Endothelial cell of umbilical vein (primary cell): ENCODE measurements at regions not wholly inside any gene's neighbourhood (a gene's known extent, or its start where the extent isn't known, plus 50 kb on each side); places are given as distances from the start of the nearest gene placed in this dataset.

ENCODE experiments used
- BruUV-seq: library from RNA; stranded (reverse); fragments of 400-500 nt; replicated peaks from 2 replicates; lab custom pipeline; 2021; lab: Mats Ljungman, UMichigan
- CTCF ChIA-PET: fragments of 300-600, 350-600 bp; sonication (Branson Sonifier 250); formaldehyde crosslinking; loops from one replicate; lab custom pipeline; 2021; ENCODE audit warnings: antibody characterized with exemption, inconsistent platforms; lab: Charles Lee
- POLR2A ChIA-PET: fragments of 300-600, 350-600 bp; sonication (Branson Sonifier 250); formaldehyde crosslinking; loops from one replicate; lab custom pipeline; 2021; ENCODE audit warnings: antibody characterized with exemption, inconsistent platforms; lab: Charles Lee
- DNase-seq: peaks from one replicate; pipeline ENCODE4 v3.0.0-alpha.2; 2011; ENCODE audit warnings: low read depth, low spot score
- FAIRE-seq: peaks from 2 replicates; lab custom pipeline; 2011; peaks lifted over from hg19 to GRCh38; lab: Jason Lieb, UNC
- H2AFZ ChIP-seq: 2 replicates; pipeline ENCODE4 v1.6.0; 2012; ENCODE audit warnings: low read depth, low read length, control low read depth, inconsistent platforms
- H3K27ac ChIP-seq: 2 replicates; pipeline ENCODE4 v1.5.1; 2011; ENCODE audit warnings: low read depth, mild to moderate bottlenecking, control low read depth, low read length, moderate library complexity; ENCODE audit not compliant: insufficient read depth
- H3K27me3 ChIP-seq, 2 experiments: 2 replicates each; pipeline versions ENCODE4 v1.6.0 to v1.6.1; 2011; ENCODE audit warnings: low read length in 2 of 2, mixed read lengths in 1 of 2; ENCODE audit not compliant: control insufficient read depth in 2 of 2, insufficient read depth in 2 of 2
- H3K36me3 ChIP-seq, 2 experiments: 2 replicates in 1 of 2; 3 replicates in 1 of 2; pipeline ENCODE4 v1.5.1; 2011; ENCODE audit warnings: low read length in 2 of 2, mild to moderate bottlenecking in 1 of 2, moderate library complexity in 1 of 2; ENCODE audit not compliant: control insufficient read depth in 2 of 2, insufficient read depth in 2 of 2; ENCODE audit errors: extremely low read depth in 1 of 2
- H3K4me1 ChIP-seq: 3 replicates; pipeline ENCODE4 v1.5.1; 2011; ENCODE audit warnings: mild to moderate bottlenecking, low read length; ENCODE audit not compliant: control insufficient read depth, insufficient read depth; ENCODE audit errors: extremely low read depth
- H3K4me2 ChIP-seq: 2 replicates; pipeline ENCODE4 v1.6.1; 2011; ENCODE audit warnings: low read length, control low read depth, mixed read lengths; ENCODE audit not compliant: insufficient read depth
- H3K4me3 ChIP-seq, 3 experiments: fragments of 200-600 bp in 1 of 3; sonication (generic), shearing (Covaris generic) in 1 of 3; replicated peaks in 1 of 3; 2 replicates each; pipeline ENCODE4 v1.5.1; 2011 to 2016; ENCODE audit warnings: control low read depth in 3 of 3, low read length in 3 of 3, mild to moderate bottlenecking in 2 of 3, inconsistent platforms in 1 of 3, low read depth in 1 of 3, moderate library complexity in 1 of 3; ENCODE audit not compliant: insufficient read depth in 1 of 3
- H3K79me2 ChIP-seq: 2 replicates; pipeline ENCODE4 v1.6.0; 2012; ENCODE audit warnings: low read length, inconsistent platforms; ENCODE audit not compliant: control insufficient read depth, insufficient read depth
- H3K9ac ChIP-seq: replicated peaks from 2 replicates; pipeline ENCODE3; 2011; ENCODE audit warnings: low read length, control low read depth; ENCODE audit not compliant: insufficient read depth; ENCODE audit errors: extremely low read depth
- H3K9me1 ChIP-seq: replicated peaks from 3 replicates; pipeline ENCODE4 v1.6.0; 2011; ENCODE audit warnings: mild to moderate bottlenecking, low read length; ENCODE audit not compliant: control insufficient read depth, insufficient read depth; ENCODE audit errors: extremely low read depth
- H3K9me3 ChIP-seq: replicated peaks from 2 replicates; pipeline ENCODE4 v1.5.1; 2012; ENCODE audit warnings: low read length, inconsistent platforms; ENCODE audit not compliant: control insufficient read depth, insufficient read depth
- H4K20me1 ChIP-seq: replicated peaks from 2 replicates; pipeline ENCODE3; 2011; ENCODE audit warnings: mild to moderate bottlenecking, low read length; ENCODE audit not compliant: control insufficient read depth, insufficient read depth; ENCODE audit errors: extremely low read depth
- EZH2 ChIP-seq: IDR thresholded peaks from 2 replicates; pipeline ENCODE4 v1.6.1; 2012; ENCODE audit warnings: borderline replicate concordance, low read depth, mild to moderate bottlenecking, moderate library complexity, low read length, inconsistent platforms; ENCODE audit not compliant: severe bottlenecking
- FOS ChIP-seq: IDR thresholded peaks from 2 replicates; pipeline ENCODE4 v1.6.1; 2011; ENCODE audit warnings: mild to moderate bottlenecking, low read length, moderate library complexity, borderline replicate concordance; ENCODE audit not compliant: insufficient read depth
- GATA2 ChIP-seq: IDR thresholded peaks from 2 replicates; pipeline ENCODE4 v1.7.0; 2011; ENCODE audit warnings: low read depth, mild to moderate bottlenecking, moderate library complexity, mixed read lengths, low read length; ENCODE audit not compliant: insufficient read length, insufficient read depth
- JUN ChIP-seq: IDR thresholded peaks from 2 replicates; pipeline ENCODE4 v1.6.1; 2011; ENCODE audit warnings: borderline replicate concordance, low read depth; ENCODE audit not compliant: insufficient read length, insufficient read depth
- MYC ChIP-seq: IDR thresholded peaks from one replicate; pipeline ENCODE4 v1.6.1; 2011; ENCODE audit warnings: mild to moderate bottlenecking, low read depth, low read length
- POLR2A ChIP-seq: IDR thresholded peaks from 2 replicates; pipeline ENCODE4 v1.6.1; 2012; ENCODE audit warnings: low read depth, mild to moderate bottlenecking, control low read depth, low read length
- POLR2AphosphoS5 ChIP-seq: IDR thresholded peaks from 2 replicates; pipeline ENCODE4 v1.6.1; 2012; ENCODE audit warnings: low read depth, mild to moderate bottlenecking, control low read depth, low read length, moderate library complexity; ENCODE audit not compliant: insufficient read depth
- dilution Hi-C: fragments of 300-500 bp; cut with MboI; formaldehyde crosslinking; loops from one replicate; pipeline ENCODE4 v1.15.0; 2019; ENCODE audit warnings: low sequenced_read_pairs; ENCODE audit not compliant: extremely low pct_ligation_motif_present
- intact Hi-C: fragments of 100-400 bp; cut with micrococcal nuclease; formaldehyde crosslinking; loops from one replicate; pipeline ENCODE4 v1.10.0; 2022
- TF ChIP-seq, protein P1 (sequence below), 2 donors: IDR thresholded peaks; 1 replicate in 1 of 2; 2 replicates in 1 of 2; pipeline ENCODE4 v1.5.1; 2011; ENCODE audit warnings: low read length in 2 of 2, mild to moderate bottlenecking in 2 of 2, moderate library complexity in 2 of 2, control low read depth in 1 of 2, inconsistent platforms in 1 of 2, low read depth in 1 of 2; ENCODE audit not compliant: insufficient read depth in 1 of 2; ENCODE audit errors: extremely low read depth in 1 of 2
- TF ChIP-seq, protein P2 (sequence below): IDR thresholded peaks from 2 replicates; pipeline ENCODE4 v1.6.1; 2011; ENCODE audit not compliant: insufficient read depth, insufficient read length

DNA sequence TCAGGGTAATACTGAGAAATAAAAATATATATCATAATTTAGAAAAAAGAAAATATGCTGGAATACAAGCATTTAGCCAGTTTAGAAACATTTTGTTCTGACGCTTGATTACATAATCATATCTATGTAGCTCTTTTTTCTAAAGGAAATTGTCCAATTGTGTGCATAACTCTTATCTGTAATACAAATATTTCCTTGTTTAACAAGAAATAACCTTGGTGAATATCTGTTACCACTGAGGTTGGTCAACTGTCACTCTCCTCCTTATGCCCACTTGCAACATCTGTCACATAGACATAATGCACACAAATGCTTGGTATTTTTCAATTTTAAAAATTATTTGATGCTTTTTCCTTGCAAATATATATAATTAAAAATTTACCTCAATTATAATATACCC is 609.7 kb downstream of the TLL1 start:
- POLR2A ChIA-PET: no interaction called here
- no peaks in the 10 kb centered on the region for H3K36me3 ChIP-seq
- H2AFZ ChIP-seq: no peak overlapping the region
- CTCF ChIA-PET: interaction anchor here (1.4 to 1.7 kb wide), 2 partner anchors 8 to 12 kb away, joined by 4 read pairs; no protein-coding TSS in a partner anchor
- H3K27me3 ChIP-seq: no peaks in the 10 kb centered on the region
- H3K4me1 ChIP-seq: no peaks in the 10 kb centered on the region
- no peak overlapping the region for H3K9ac ChIP-seq
- no peak overlapping the region for H3K4me2 ChIP-seq
- no peak for TF ChIP-seq FOS
- TF ChIP-seq, protein P1, sequence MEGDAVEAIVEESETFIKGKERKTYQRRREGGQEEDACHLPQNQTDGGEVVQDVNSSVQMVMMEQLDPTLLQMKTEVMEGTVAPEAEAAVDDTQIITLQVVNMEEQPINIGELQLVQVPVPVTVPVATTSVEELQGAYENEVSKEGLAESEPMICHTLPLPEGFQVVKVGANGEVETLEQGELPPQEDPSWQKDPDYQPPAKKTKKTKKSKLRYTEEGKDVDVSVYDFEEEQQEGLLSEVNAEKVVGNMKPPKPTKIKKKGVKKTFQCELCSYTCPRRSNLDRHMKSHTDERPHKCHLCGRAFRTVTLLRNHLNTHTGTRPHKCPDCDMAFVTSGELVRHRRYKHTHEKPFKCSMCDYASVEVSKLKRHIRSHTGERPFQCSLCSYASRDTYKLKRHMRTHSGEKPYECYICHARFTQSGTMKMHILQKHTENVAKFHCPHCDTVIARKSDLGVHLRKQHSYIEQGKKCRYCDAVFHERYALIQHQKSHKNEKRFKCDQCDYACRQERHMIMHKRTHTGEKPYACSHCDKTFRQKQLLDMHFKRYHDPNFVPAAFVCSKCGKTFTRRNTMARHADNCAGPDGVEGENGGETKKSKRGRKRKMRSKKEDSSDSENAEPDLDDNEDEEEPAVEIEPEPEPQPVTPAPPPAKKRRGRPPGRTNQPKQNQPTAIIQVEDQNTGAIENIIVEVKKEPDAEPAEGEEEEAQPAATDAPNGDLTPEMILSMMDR (IDR thresholded peaks at IDR 0.05; ENCODE audit: extremely low read depth in 1 of 2, insufficient read depth in 1 of 2, low read depth in 1 of 2, low read length in 2 of 2): no peak
- TF ChIP-seq JUN: no peak
- no peak for TF ChIP-seq GATA2
- TF ChIP-seq POLR2AphosphoS5: no peak
- TF ChIP-seq EZH2: no peak
- TF ChIP-seq POLR2A: no peak
- TF ChIP-seq, protein P2, sequence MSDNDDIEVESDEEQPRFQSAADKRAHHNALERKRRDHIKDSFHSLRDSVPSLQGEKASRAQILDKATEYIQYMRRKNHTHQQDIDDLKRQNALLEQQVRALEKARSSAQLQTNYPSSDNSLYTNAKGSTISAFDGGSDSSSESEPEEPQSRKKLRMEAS: no peak
- TF ChIP-seq MYC: no peak
- BruUV-seq: no TSS peak
- no peak for DNase-seq
- dilution Hi-C loops: no loop called here
- FAIRE-seq: no peak
- H3K79me2 ChIP-seq: no peaks in the 10 kb centered on the region
- intact Hi-C loops: no loop called here
- no peak overlapping the region for H3K27ac ChIP-seq
- no peaks in the 10 kb centered on the region for H3K9me1 ChIP-seq
- no peaks in the 10 kb centered on the region for H4K20me1 ChIP-seq
- H3K9me3 ChIP-seq: no peaks in the 10 kb centered on the region
- H3K4me3 ChIP-seq: no peak overlapping the region
